BE2C (cell line): ENCODE measurements at regions not wholly inside any gene's neighbourhood (a gene's known extent, or its start where the extent isn't known, plus 50 kb on each side); places are given as distances from the start of the nearest gene placed in this dataset.

Experiments
- DNase-seq: peaks from one replicate; pipeline ENCODE4 v3.0.0-alpha.2; 2020
- H3K27me3 ChIP-seq: fragments of 250-450 bp; sonication (Bioruptor Pico); 2 replicates; pipeline ENCODE4 v1.5.1; 2020; ENCODE audit warnings: mild to moderate bottlenecking
- H3K36me3 ChIP-seq: fragments of 250-450 bp; sonication (Bioruptor Pico); 2 replicates; pipeline ENCODE4 v1.5.1; 2020; ENCODE audit warnings: mild to moderate bottlenecking
- H3K4me1 ChIP-seq: fragments of 250-450 bp; sonication (Bioruptor Pico); 2 replicates; pipeline ENCODE4 v1.5.1; 2020
- H3K4me3 ChIP-seq: 2 replicates; pipeline ENCODE4 v1.5.1; 2011; ENCODE audit warnings: low read depth, low read length
- H3K9me3 ChIP-seq: fragments of 250-450 bp; sonication (Bioruptor Pico); 2 replicates; pipeline ENCODE4 v1.5.1; 2020
- TF ChIP-seq, protein P1 (sequence below): IDR thresholded peaks from 2 replicates; pipeline ENCODE4 v1.5.1; 2012; ENCODE audit warnings: mild to moderate bottlenecking, low read depth, low read length

DNA sequence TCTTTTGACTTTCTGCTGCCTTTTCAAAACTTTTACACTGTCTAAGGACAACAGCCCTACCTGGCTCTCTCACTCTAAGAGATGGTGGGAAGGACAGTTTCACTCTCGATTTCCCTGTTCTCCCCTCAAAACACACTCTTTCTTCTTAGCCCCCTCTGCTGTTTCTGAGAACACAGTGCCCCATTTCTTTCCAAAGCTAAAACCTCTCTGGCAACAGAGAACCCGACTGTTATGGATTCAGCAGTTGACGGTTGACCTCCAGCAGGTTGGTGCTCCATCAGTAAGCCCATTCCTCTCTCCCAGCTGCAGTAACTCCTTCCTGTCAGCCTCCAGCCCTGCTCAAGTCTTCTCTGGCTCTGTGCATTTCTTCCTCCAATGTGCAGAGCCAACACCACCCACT, 88.2 kb upstream of the ABCD3 start:
- Histone ChIP-seq H3K4me3 (no peak overlapping the region), H3K36me3 (no peaks in the 10 kb centered on the region), H3K4me1 (no peaks in the 10 kb centered on the region), H3K27me3 (no peaks in the 10 kb centered on the region), H3K9me3 (no peaks in the 10 kb centered on the region)
- no peak for DNase-seq
- TF ChIP-seq, protein P1, sequence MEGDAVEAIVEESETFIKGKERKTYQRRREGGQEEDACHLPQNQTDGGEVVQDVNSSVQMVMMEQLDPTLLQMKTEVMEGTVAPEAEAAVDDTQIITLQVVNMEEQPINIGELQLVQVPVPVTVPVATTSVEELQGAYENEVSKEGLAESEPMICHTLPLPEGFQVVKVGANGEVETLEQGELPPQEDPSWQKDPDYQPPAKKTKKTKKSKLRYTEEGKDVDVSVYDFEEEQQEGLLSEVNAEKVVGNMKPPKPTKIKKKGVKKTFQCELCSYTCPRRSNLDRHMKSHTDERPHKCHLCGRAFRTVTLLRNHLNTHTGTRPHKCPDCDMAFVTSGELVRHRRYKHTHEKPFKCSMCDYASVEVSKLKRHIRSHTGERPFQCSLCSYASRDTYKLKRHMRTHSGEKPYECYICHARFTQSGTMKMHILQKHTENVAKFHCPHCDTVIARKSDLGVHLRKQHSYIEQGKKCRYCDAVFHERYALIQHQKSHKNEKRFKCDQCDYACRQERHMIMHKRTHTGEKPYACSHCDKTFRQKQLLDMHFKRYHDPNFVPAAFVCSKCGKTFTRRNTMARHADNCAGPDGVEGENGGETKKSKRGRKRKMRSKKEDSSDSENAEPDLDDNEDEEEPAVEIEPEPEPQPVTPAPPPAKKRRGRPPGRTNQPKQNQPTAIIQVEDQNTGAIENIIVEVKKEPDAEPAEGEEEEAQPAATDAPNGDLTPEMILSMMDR, result peak; percentile 33; the same call in 1 of the 2 replicates

DNA sequence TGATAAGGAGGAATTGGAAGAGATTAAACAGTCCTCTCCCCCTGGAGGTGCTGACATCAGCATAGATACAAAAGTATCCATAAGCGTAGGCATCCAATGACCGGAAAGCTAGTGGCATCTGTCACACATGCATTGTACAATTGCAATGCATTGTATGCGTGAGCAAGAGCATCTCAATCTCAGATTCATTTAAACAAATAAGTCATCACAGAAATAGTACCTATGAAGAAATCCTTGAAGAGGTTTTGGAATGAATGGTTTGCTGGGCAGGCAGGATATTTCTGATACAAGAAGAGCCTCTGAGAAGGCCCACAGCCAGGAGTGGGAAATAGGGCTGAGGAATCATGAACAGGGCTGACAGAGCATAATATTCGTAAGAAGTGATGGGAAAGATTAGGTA, 88.9 kb upstream of the ABCD3 start:
- TF ChIP-seq, protein P1, result no peak
- no peak for DNase-seq
- no peaks in the 10 kb centered on the region for H3K9me3 ChIP-seq
- no peak overlapping the region for H3K4me3 ChIP-seq
- H3K4me1 ChIP-seq, result no peaks in the 10 kb centered on the region
- H3K36me3 ChIP-seq, result no peaks in the 10 kb centered on the region
- no peaks in the 10 kb centered on the region for H3K27me3 ChIP-seq

DNA sequence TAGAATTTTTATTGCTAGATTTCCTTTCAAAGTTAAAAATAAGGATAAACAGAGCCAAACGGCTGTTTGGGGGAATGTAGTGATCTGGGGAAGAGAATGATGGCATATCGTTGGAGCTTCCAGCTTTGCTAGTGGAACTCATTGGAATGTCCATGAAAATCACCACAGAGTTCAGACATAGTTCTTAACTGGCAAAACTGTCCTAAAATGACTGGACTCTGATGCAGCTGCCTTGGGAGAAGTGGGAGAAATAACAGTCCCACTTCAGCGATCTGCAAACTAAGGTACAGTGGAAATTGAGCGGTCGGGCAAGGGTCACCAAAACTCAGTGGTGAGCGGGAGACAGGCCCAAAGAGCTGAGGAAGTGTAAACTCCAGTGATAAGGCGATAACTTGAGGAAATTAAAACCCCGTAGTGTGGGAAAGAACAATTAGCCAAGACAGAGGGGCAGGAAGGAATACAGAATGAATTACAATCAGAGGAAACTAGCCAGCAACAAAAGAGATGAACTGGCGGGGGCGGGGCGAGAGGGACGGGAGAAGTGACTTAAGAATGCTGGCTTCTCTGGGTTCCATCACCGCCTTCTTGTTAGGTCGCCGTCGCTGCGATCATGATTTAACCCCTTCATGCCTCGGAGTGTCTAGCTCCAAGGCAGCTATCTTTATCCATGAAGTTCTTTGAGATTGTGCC, 89.8 kb upstream of the ARHGAP29 start:
- no peak overlapping the region for H3K4me3 ChIP-seq
- H3K9me3 ChIP-seq, result no peaks in the 10 kb centered on the region
- H3K4me1 ChIP-seq, result no peaks in the 10 kb centered on the region
- no peaks in the 10 kb centered on the region for H3K27me3 ChIP-seq
- H3K36me3 ChIP-seq, result no peaks in the 10 kb centered on the region
- TF ChIP-seq, protein P1, result no peak
- DNase-seq, result no peak

DNA sequence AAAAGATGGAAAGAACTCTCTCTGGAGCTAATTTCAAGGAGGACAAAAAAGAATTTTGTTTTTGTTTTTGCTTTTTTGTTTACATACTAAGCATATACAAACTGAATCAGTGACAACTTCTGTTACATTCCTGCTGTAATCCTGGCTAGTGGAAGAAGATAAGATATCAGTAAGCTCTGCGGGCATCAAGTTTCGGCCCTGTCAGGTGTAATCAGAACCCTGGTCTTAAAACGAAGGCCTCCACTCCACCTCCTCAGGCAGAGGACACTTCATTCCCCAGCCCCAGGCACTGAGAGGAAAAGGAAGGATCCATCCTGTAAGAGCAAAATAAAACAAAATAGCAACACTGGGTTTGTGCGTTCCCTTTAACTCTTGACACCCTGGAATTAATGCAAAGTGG, 88.9 kb upstream of the ARHGAP29 start:
- Histone ChIP-seq H3K27me3 (no peaks in the 10 kb centered on the region), H3K4me1 (no peaks in the 10 kb centered on the region; the same call in 1 of the 2 replicates), H3K36me3 (no peaks in the 10 kb centered on the region), H3K4me3 (no peak overlapping the region), H3K9me3 (no peaks in the 10 kb centered on the region)
- no peak for DNase-seq
- TF ChIP-seq, protein P1, result no peak

DNA sequence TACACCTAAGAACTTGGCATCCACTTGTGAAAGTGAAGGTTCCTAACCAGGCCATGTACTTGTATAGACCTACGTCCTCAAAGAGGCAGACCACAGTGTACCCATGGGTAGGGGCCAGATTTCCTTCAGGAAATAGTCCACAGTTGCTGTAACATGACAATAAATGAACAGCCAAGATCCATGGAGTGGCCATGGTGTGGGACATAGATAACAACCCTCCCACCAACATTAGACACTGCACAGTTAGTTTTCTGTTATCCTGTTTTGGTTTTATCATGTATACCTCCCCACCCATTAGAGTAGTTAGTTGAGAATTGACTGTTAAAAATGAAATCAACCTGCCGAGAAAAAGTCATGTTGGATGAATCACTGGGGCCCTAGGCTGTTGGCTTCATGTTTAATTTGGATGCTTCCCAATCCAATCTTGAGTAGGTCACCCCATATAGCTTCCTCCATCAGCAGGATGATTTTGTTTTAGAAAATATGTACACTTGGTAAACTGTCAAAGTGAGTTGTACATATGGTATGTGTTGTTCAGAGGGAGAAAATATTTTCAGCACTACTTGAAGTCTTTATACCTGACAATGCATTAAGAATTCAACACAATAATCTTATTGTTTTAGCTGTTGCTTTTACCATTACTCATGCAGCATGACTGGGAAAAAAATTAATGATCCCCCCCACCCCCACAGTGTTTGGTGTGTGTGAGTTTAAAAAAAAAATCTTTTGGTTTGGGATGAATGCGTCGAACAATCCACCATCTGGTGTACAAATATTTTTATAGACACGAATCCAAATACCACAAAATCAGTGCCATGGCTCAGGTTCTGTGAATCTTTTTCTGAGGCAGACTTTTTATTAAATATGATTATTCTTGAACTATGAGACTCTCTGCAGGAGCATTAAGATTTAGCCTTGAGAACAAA, 88.3 kb upstream of the ARHGAP29 start:
- TF ChIP-seq, protein P1, result no peak
- Histone ChIP-seq H3K4me1 (no peaks in the 10 kb centered on the region; the same call in 1 of the 2 replicates), H3K27me3 (no peaks in the 10 kb centered on the region), H3K36me3 (no peaks in the 10 kb centered on the region), H3K9me3 (no peaks in the 10 kb centered on the region), H3K4me3 (no peak overlapping the region)
- no peak for DNase-seq

DNA sequence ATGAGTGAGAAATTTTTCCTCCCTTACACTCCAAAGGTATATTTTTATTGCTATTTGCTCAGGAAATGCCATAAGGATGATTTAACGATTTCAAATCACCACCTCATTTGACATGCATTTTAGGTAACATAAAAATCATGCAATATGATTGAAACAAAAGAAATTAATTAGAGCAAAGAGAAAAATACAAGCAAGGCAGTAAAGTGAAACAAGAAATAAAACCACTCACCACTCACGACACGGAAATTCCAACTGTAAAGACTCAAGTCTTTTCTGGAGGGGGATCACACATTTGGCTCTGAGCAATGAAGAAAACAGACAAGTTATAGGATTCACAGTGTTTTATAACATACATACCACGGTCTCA, 86.8 kb upstream of the ARHGAP29 start:
- no peaks in the 10 kb centered on the region for H3K36me3 ChIP-seq
- DNase-seq, result no peak
- H3K9me3 ChIP-seq, result no peaks in the 10 kb centered on the region
- TF ChIP-seq, protein P1, result no peak
- H3K4me3 ChIP-seq, result no peak overlapping the region
- no peaks in the 10 kb centered on the region; the same call in 1 of the 2 replicates for H3K4me1 ChIP-seq
- H3K27me3 ChIP-seq, result no peaks in the 10 kb centered on the region
